Panc1 (cell line): ENCODE measurements at regions not wholly inside any gene's neighbourhood (a gene's known extent, or its start where the extent isn't known, plus 50 kb on each side); places are given as distances from the start of the nearest gene placed in this dataset.
"Not testable (repeated sequence)": the region's sequence is repeated elsewhere in the genome, so short reads cannot be mapped to it uniquely, and the experiment has no call there.

ENCODE experiments used
- ATAC-seq: fragments of 200-7000 bp; cut with Tn5 transposase; 2 replicates; pipeline ENCODE4 v1.9.1; 2020; ENCODE audit warnings: mild to moderate bottlenecking, moderate library complexity
- BruUV-seq: library from RNA; stranded (reverse); fragments of 400-500 nt; replicated peaks from 2 replicates; lab custom pipeline; 2021; lab: Mats Ljungman, UMichigan
- CTCF ChIA-PET: fragments of 300-600 bp; sonication (Branson Sonifier 250); formaldehyde crosslinking; loops from one replicate; lab custom pipeline; 2022; ENCODE audit warnings: antibody characterized with exemption; lab: Charles Lee
- POLR2A ChIA-PET: fragments of 300-600 bp; sonication (Branson Sonifier 250); formaldehyde crosslinking; loops from one replicate; lab custom pipeline; 2022; ENCODE audit warnings: antibody characterized with exemption; lab: Charles Lee
- DNase-seq: peaks from one replicate; pipeline ENCODE4 v3.0.0-alpha.2; 2010; ENCODE audit warnings: low read depth, low spot score
- H3K27ac ChIP-seq: 2 replicates; pipeline ENCODE4 v1.5.1; 2011; ENCODE audit warnings: mild to moderate bottlenecking, low read length, inconsistent platforms
- H3K27me3 ChIP-seq: fragments of 200-500 bp; sonication (Bioruptor generic); 2 replicates; pipeline ENCODE4 v1.6.0; 2014; ENCODE audit warnings: low read length, inconsistent platforms; ENCODE audit not compliant: control insufficient read depth, insufficient read depth
- H3K36me3 ChIP-seq: fragments of 200-500 bp; sonication (Bioruptor generic); 2 replicates; pipeline ENCODE4 v1.5.1; 2014; ENCODE audit warnings: inconsistent platforms, mild to moderate bottlenecking, low read length, moderate library complexity; ENCODE audit not compliant: control insufficient read depth, insufficient read depth
- H3K4me1 ChIP-seq: 2 replicates; pipeline ENCODE4 v1.5.1; 2011; ENCODE audit warnings: inconsistent platforms, mild to moderate bottlenecking, low read length, moderate library complexity; ENCODE audit not compliant: control insufficient read depth, insufficient read depth
- H3K4me3 ChIP-seq, 2 experiments: 2 replicates each; pipeline ENCODE4 v1.5.1; 2011 to 2012; ENCODE audit warnings: low read depth in 2 of 2, low read length in 2 of 2, mild to moderate bottlenecking in 2 of 2, inconsistent platforms in 1 of 2, moderate library complexity in 1 of 2
- H3K9me3 ChIP-seq: fragments of 200-500 bp; sonication (Bioruptor generic); 2 replicates; pipeline ENCODE4 v1.5.1; 2014; ENCODE audit warnings: low read depth, mild to moderate bottlenecking, inconsistent platforms, low read length, moderate library complexity; ENCODE audit not compliant: control insufficient read depth, insufficient read depth
- CTCF ChIP-seq: fragments of 450-650 bp; IDR thresholded peaks from 2 replicates; pipeline ENCODE4 v1.5.1; 2017; ENCODE audit warnings: mild to moderate bottlenecking
- POLR2AphosphoS5 ChIP-seq: IDR thresholded peaks from 2 replicates; pipeline ENCODE4 v1.6.1; 2012; ENCODE audit warnings: mild to moderate bottlenecking, low read depth, low read length, moderate library complexity
- REST ChIP-seq, 2 experiments: IDR thresholded peaks; 2 replicates each; pipeline ENCODE4 v1.6.1; 2011 to 2012; ENCODE audit warnings: low read depth in 2 of 2, control low read depth in 1 of 2, low read length in 1 of 2, mild to moderate bottlenecking in 1 of 2, moderate library complexity in 1 of 2; ENCODE audit not compliant: insufficient read depth in 1 of 2
- SIN3A ChIP-seq: IDR thresholded peaks from 2 replicates; pipeline ENCODE4 v1.6.1; 2012; ENCODE audit warnings: low read depth, mild to moderate bottlenecking, low read length, moderate library complexity, borderline replicate concordance; ENCODE audit not compliant: insufficient read depth
- TCF7L2 ChIP-seq: IDR thresholded peaks from 2 replicates; pipeline ENCODE4 v1.6.1; 2011; ENCODE audit warnings: mild to moderate bottlenecking, low read depth, low read length, inconsistent platforms
- in situ Hi-C: cut with HindIII; loops from 2 replicates; pipeline ENCODE4 v1.10.0; 2016; ENCODE audit warnings: low sequenced_read_pairs, low pct_unique_long_range_greater_than_20kb
- intact Hi-C: fragments of 100-400 bp; cut with micrococcal nuclease; formaldehyde crosslinking; loops from one replicate; pipeline ENCODE4 v1.10.0; 2022; ENCODE audit not compliant: unreplicated experiment

GRCh38 chr7:13817230-13817629 is 172.2 kb downstream of the ETV1 start:
- H3K36me3 ChIP-seq, BruUV-seq, H3K4me3 ChIP-seq, H3K9me3 ChIP-seq, ATAC-seq, intact Hi-C loops, H3K27me3 ChIP-seq, in situ Hi-C loops, POLR2A ChIA-PET, CTCF ChIA-PET, H3K4me1 ChIP-seq, DNase-seq, H3K27ac ChIP-seq: not testable (repeated sequence)

GRCh38 chr7:13821152-13821787 is 168.2 kb downstream of the ETV1 start:
- ChIA-PET CTCF (no interaction called here), POLR2A (no interaction called here)
- in situ Hi-C loops (no loop called here), intact Hi-C loops (no loop called here)
- no TSS peak for BruUV-seq
- ATAC-seq (no peak), DNase-seq (no peak)
- Histone ChIP-seq H3K27ac (no peak overlapping the region), H3K9me3 (peaks cover 2% of the 10 kb centered on the region; the same call in 1 of the 2 replicates), H3K27me3 (no peaks in the 10 kb centered on the region), H3K4me3 (no peak overlapping the region), H3K36me3 (no peaks in the 10 kb centered on the region), H3K4me1 (no peaks in the 10 kb centered on the region)
- TF ChIP-seq TCF7L2 (no peak), SIN3A (no peak), CTCF (no peak), POLR2AphosphoS5 (no peak), REST (IDR thresholded peaks at IDR 0.05; ENCODE audit: insufficient read depth in 1 of 2, low read depth in 2 of 2, low read length in 1 of 2) (no peak)

GRCh38 chr7:13822678-13823077 is 166.8 kb downstream of the ETV1 start:
- CTCF ChIA-PET = no interaction called here

More at GRCh38 chr7:13822678-13823077, 166.8 kb downstream of the ETV1 start:
- H3K4me3 ChIP-seq = no peak overlapping the region
- POLR2A ChIA-PET = no interaction called here
- no peaks in the 10 kb centered on the region for H3K4me1 ChIP-seq
- ATAC-seq (no peak), DNase-seq (no peak)
- H3K36me3 ChIP-seq = no peaks in the 10 kb centered on the region
- H3K9me3 ChIP-seq = peaks cover 2% of the 10 kb centered on the region; the same call in 1 of the 2 replicates
- TF ChIP-seq POLR2AphosphoS5 (no peak), REST (IDR thresholded peaks at IDR 0.05; ENCODE audit: insufficient read depth in 1 of 2, low read depth in 2 of 2, low read length in 1 of 2) (no peak), SIN3A (no peak), CTCF (no peak), TCF7L2 (no peak)
- in situ Hi-C loops = no loop called here
- no TSS peak for BruUV-seq
- intact Hi-C loops = no loop called here
- no peaks in the 10 kb centered on the region for H3K27me3 ChIP-seq
- no peak overlapping the region for H3K27ac ChIP-seq
